BJ (cell line): ENCODE measurements at regions not wholly inside any gene's neighbourhood (a gene's known extent, or its start where the extent isn't known, plus 50 kb on each side); places are given as distances from the start of the nearest gene placed in this dataset.
"Not testable (repeated sequence)": the region's sequence is repeated elsewhere in the genome, so short reads cannot be mapped to it uniquely, and the experiment has no call there.

Source experiments
- CTCF ChIA-PET: fragments of 350-600 bp; formaldehyde crosslinking; extraction: SDS; loops from one replicate; lab custom pipeline; 2021; ENCODE audit warnings: antibody characterized with exemption, inconsistent platforms; lab: Yijun Ruan, JAX
- POLR2A ChIA-PET: fragments of 300-600 bp; sonication (Branson Sonifier 250); formaldehyde crosslinking; extraction: SDS; loops from one replicate; lab custom pipeline; 2021; ENCODE audit warnings: antibody characterized with exemption; lab: Charles Lee
- DNase-seq: peaks from one replicate; pipeline ENCODE4 v3.0.0-alpha.2; 2011; ENCODE audit warnings: low read depth
- H3K27me3 ChIP-seq: 2 replicates; pipeline ENCODE4 v1.6.0; 2011; ENCODE audit warnings: low read length; ENCODE audit not compliant: control insufficient read depth, insufficient read depth
- H3K36me3 ChIP-seq: 2 replicates; pipeline ENCODE4 v1.5.1; 2011; ENCODE audit warnings: low read length; ENCODE audit not compliant: control insufficient read depth, insufficient read depth
- H3K4me3 ChIP-seq: 2 replicates; pipeline ENCODE4 v1.5.1; 2011; ENCODE audit warnings: low read depth, mild to moderate bottlenecking, control low read depth, low read length

DNA sequence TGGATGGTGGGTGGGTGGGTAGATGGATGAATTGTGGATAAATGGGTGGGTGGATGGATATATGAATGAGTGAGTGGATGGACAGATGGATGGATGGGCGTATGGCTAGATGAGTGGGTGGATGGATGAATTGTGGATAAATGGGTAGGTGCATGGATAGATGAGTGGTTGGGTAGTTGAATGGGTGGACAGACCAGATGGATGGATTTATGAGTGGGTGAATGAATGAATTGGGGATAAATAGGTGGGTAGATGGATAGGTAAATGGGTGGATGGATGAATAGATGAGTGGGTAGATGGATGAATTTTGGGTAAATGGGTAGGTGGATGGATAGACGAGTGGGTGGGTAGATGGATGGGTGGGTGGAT, 108.7 kb downstream of the NPIPB11 start:
- H3K4me3 ChIP-seq, POLR2A ChIA-PET, DNase-seq, CTCF ChIA-PET, H3K36me3 ChIP-seq, H3K27me3 ChIP-seq: not testable (repeated sequence)

DNA sequence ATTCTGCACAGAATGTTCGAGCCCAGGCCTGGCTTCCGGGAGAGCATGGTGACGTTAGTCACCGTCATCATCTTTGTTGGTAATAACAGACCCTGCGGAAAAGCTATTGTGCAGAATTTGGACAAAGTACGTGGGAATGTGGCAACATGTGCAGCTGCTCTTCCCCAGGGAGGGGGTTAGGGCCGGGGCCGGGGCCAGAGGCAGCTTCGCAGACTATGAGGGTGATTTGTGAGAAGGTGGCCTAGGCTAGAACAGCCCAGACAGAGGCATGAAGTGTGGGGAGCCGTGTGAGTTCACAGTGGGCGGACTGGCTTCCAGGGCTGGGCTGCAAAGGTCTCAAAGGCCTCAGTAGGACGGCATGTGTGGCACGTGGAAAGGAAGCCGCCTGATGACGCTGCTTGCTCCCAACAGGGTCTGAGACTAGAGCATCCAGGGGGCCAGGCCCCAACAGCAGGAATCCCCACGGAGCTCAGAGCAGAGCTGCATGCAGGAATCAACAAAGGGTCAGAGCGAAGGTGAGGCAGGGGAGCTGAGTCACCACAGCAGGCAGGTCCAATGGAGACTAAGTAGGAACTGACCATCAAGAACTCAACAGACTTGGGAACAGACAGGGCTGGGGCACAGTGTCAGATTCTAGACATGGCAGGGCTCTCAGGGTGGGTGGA, 109.2 kb downstream of the NPIPB11 start:
- H3K36me3 ChIP-seq, H3K27me3 ChIP-seq, POLR2A ChIA-PET, H3K4me3 ChIP-seq, CTCF ChIA-PET, DNase-seq: not testable (repeated sequence)

- H3K36me3 ChIP-seq, H3K27me3 ChIP-seq, H3K4me3 ChIP-seq, CTCF ChIA-PET, POLR2A ChIA-PET, DNase-seq: not testable (repeated sequence)
Measured at GRCh38 chr16:29296176-29296575, 110.3 kb downstream of the NPIPB11 start.

DNA sequence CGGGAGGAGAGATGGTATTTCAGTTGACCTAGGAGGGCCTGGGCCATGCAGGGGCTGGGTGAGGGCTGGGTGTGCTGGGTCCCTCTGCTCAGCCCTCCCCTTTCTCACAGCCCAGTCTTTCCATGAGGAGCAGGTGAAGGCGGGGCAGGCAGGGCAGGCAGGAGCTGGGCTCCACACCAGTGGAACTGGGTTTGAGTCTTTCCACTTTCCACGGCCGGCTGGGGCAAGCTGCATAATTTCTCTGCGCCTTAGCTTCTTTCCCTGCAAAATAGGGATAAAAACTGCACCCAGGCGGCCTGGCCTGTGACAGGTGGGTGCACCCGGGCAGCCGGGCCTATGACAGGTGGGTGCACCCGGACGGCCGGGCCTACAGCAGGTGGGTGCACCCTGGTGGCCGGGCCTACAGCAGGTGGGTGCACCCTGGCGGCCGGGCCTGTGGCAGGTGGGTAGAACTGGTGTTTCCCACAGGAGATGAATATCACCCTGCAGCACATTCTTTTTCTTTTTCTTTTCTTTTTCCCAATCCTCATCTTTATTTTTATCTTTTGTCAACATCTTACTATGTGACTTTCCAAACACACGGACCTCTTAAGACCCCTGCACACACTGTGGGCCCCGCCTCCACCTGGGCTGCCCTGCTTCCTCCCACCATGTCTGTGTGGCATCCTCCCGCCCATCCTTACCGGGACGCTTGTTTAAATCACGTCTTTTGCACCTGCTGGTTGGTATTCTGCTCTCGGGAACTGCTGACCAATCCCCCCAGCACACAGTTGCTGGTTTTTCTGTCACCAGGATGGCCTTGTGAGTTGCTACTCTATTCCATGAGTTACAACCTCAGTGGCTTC, 111.3 kb downstream of the NPIPB11 start:
- DNase-seq, H3K4me3 ChIP-seq, H3K36me3 ChIP-seq, POLR2A ChIA-PET, H3K27me3 ChIP-seq, CTCF ChIA-PET: not testable (repeated sequence)

DNA sequence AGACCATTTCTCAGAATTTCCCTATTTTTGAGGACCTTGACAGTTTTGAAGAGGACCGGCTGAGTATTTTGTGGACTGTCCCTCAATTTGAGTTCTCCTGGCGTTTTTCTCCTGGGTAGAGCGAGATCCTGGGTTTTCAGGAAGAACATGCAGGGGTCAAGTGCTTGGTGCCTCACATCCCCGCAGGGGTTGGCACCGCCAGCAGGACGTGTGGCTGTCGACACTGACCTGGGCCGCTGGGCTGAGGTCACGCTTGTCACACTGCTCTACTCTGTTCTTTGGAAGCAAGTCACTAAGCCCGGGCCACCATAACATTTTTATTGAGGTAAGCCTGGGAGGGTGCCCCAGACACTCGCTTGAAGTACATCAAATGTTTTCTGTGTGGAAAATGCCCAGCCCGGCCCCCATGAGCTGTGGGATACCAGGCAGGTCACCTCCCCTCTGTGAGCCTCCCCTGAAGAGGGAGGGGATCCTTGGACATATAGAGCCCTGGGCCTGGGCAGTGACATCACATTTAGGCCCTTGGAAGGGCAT, 112.0 kb downstream of the NPIPB11 start:
- DNase-seq, POLR2A ChIA-PET, CTCF ChIA-PET, H3K4me3 ChIP-seq, H3K36me3 ChIP-seq, H3K27me3 ChIP-seq: not testable (repeated sequence)

DNA sequence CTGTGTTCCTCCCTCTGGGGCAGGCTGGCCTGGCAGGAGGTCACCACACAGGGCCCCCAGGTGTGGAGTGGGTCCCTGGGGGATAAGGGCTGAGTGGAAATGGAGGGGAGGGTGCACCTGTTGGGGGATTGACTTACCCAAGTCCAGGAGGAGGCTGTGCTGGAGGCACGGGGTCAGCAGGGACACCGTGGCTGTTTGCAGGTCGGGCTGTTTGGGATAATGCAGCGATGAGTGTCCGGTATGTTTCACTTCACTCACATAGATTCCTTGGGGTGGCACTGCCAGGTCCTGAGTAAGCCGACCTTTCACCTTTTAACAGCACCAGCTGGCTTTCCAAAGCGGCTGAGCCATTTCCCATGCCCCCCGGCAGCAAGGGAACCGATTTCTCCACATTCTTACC, 113.0 kb downstream of the NPIPB11 start:
- CTCF ChIA-PET, POLR2A ChIA-PET, H3K36me3 ChIP-seq, H3K27me3 ChIP-seq, H3K4me3 ChIP-seq, DNase-seq: not testable (repeated sequence)

- H3K4me3 ChIP-seq, H3K27me3 ChIP-seq, POLR2A ChIA-PET, DNase-seq, H3K36me3 ChIP-seq, CTCF ChIA-PET: not testable (repeated sequence)
Measured at GRCh38 chr16:29292952-29293471, 113.5 kb downstream of the NPIPB11 start.

- H3K36me3 ChIP-seq, H3K27me3 ChIP-seq, POLR2A ChIA-PET, CTCF ChIA-PET, H3K4me3 ChIP-seq, DNase-seq: not testable (repeated sequence)
Measured at GRCh38 chr16:29291329-29292271, 114.9 kb downstream of the NPIPB11 start.
